ENCODE measurements at regions not wholly inside any gene's neighbourhood (a gene's known extent, or its start where the extent isn't known, plus 50 kb on each side); places are given as distances from the start of the nearest gene placed in this dataset.

DNA sequence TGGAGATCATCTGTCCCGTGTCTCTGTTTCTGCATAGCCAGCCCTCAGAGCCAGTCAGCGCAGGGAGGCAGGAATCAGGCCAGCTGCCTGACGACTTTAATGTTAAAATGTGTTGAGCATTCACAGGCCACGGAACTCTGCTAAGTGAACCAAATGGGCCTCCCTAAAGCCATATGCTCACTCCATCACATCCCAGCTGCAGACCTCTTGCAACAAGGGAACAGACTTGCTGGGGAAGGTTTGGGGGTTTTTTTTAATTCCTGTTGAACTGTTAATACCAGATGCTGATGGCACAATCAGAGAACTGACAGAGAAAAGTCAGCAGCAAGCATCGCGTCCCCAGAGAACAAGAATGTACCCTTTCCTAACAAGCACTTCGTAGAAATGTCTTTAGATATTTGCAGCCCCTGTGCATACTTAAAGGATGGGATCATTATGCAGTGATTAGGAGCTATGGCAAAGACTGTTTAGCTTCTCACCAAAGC, 900.4 kb upstream of the AUTS2 start:
- H3K4me1 ChIP-seq (ENCODE audit: low read depth, poor library complexity, severe bottlenecking) = no peaks in the 10 kb centered on the region
- TF ChIP-seq, protein P1, sequence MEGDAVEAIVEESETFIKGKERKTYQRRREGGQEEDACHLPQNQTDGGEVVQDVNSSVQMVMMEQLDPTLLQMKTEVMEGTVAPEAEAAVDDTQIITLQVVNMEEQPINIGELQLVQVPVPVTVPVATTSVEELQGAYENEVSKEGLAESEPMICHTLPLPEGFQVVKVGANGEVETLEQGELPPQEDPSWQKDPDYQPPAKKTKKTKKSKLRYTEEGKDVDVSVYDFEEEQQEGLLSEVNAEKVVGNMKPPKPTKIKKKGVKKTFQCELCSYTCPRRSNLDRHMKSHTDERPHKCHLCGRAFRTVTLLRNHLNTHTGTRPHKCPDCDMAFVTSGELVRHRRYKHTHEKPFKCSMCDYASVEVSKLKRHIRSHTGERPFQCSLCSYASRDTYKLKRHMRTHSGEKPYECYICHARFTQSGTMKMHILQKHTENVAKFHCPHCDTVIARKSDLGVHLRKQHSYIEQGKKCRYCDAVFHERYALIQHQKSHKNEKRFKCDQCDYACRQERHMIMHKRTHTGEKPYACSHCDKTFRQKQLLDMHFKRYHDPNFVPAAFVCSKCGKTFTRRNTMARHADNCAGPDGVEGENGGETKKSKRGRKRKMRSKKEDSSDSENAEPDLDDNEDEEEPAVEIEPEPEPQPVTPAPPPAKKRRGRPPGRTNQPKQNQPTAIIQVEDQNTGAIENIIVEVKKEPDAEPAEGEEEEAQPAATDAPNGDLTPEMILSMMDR (conservative IDR thresholded peaks at IDR 0.05; ENCODE audit: low read depth, low read length) = no peak
- no peaks in the 10 kb centered on the region for H4K20me1 ChIP-seq (ENCODE audit: insufficient read depth)
- no peak overlapping the region for H2AFZ ChIP-seq (ENCODE audit: low read depth)
- H3K79me2 ChIP-seq (ENCODE audit: insufficient read depth, low read depth) = no peaks in the 10 kb centered on the region
- no peaks in the 10 kb centered on the region for H3K36me3 ChIP-seq (ENCODE audit: insufficient read depth)
- no peak overlapping the region for H3K27ac ChIP-seq
- H3K9ac ChIP-seq = no peak overlapping the region
- H3K4me2 ChIP-seq = no peak overlapping the region
- no peak overlapping the region for H3K4me3 ChIP-seq (IDR thresholded peaks at IDR 0.05; ENCODE audit: insufficient read depth, low read depth, low read length)
- no peaks in the 10 kb centered on the region for H3K27me3 ChIP-seq (ENCODE audit: insufficient read depth, low read depth)

DNA sequence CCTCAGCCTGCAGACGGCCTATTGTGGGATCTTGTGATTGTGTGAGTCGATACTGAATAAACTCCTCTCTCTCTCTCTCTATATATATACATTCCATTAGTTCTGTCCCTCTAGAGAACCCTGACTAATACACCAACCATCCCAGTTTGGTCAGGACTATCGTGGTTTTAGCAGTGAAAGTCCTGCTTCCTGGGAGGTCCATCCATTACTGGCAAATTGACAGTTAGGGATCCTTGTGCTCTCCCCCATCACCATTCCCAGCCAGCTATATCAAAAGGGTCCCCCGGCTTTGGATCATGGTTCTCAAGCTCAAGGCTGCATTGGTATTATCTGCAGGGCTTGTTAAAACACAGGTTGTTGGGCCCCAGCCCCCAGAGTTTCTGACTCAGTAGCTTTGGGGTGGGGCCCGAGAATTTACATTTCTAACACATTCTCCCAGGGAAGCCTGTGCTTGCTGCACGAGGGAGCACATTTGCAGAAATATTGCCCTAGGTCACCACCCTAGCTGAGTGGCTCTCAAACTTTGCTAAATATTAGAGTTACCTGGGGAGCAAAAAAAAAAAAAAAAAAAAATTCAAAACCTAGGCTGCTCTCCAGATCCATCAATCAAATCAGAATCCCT, 899.1 kb upstream of the AUTS2 start:
- Histone ChIP-seq H3K4me1 (ENCODE audit: low read depth, poor library complexity, severe bottlenecking) (no peaks in the 10 kb centered on the region), H4K20me1 (ENCODE audit: insufficient read depth) (no peaks in the 10 kb centered on the region), H3K27me3 (ENCODE audit: insufficient read depth, low read depth) (no peaks in the 10 kb centered on the region), H3K4me2 (no peak overlapping the region), H3K9ac (no peak overlapping the region), H3K27ac (no peak overlapping the region), H3K4me3 (IDR thresholded peaks at IDR 0.05; ENCODE audit: insufficient read depth, low read depth, low read length) (no peak overlapping the region), H3K36me3 (ENCODE audit: insufficient read depth) (no peaks in the 10 kb centered on the region), H3K79me2 (ENCODE audit: insufficient read depth, low read depth) (no peaks in the 10 kb centered on the region), H2AFZ (ENCODE audit: low read depth) (no peak overlapping the region)
- TF ChIP-seq, protein P1 (conservative IDR thresholded peaks at IDR 0.05; ENCODE audit: low read depth, low read length) = no peak

DNA sequence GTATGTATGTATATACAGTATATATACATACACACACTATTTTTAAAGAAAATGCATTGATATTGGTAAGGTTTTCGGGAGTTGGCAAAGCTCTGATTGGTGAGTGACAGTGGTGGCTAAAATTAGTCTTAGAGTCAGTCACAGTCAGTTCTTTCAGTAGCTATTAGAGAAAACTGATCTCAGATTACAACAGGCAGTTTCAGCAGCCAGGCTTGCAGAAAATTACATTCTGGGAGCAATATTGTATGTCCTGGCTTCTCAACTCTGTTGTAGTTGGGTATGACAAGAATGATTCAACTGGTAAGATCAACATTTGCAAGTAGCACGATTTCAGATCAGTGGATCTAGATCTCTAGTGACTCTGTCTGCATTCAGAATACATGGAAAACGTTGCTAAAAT, 897.9 kb upstream of the AUTS2 start:
- H3K4me1 ChIP-seq (ENCODE audit: low read depth, poor library complexity, severe bottlenecking) = no peaks in the 10 kb centered on the region
- H3K27me3 ChIP-seq (ENCODE audit: insufficient read depth, low read depth) = no peaks in the 10 kb centered on the region
- no peak overlapping the region for H2AFZ ChIP-seq (ENCODE audit: low read depth)
- no peaks in the 10 kb centered on the region for H4K20me1 ChIP-seq (ENCODE audit: insufficient read depth)
- no peaks in the 10 kb centered on the region for H3K36me3 ChIP-seq (ENCODE audit: insufficient read depth)
- H3K27ac ChIP-seq = no peak overlapping the region
- no peak overlapping the region for H3K4me2 ChIP-seq
- no peaks in the 10 kb centered on the region for H3K79me2 ChIP-seq (ENCODE audit: insufficient read depth, low read depth)
- TF ChIP-seq, protein P1 (conservative IDR thresholded peaks at IDR 0.05; ENCODE audit: low read depth, low read length) = no peak
- H3K4me3 ChIP-seq (IDR thresholded peaks at IDR 0.05; ENCODE audit: insufficient read depth, low read depth, low read length) = no peak overlapping the region
- H3K9ac ChIP-seq = no peak overlapping the region

DNA sequence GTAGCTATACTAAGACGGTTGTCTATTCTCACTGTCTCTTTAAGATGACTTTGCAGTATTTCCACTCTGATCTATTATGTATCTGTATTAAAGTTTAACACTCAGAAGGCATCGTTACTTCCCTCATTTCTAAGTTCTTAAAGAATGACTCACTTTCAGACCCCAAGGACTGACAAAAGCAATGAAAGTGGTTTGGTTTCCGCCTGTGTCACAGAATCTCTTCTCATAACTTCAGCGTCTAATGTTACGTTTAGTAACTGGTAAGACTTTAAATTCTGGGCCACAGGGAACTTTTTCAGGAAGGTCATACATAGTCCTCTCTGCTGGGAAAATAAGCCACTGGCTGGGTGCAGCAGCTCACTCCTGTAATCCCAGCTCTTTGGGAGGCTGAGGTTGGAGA, 892.0 kb upstream of the AUTS2 start:
- Histone ChIP-seq H3K4me2 (no peak overlapping the region), H2AFZ (ENCODE audit: low read depth) (no peak overlapping the region)

More for the DNA sequence above, 892.0 kb upstream of the AUTS2 start:
- H3K27me3 ChIP-seq (ENCODE audit: insufficient read depth, low read depth) = no peaks in the 10 kb centered on the region
- H3K9ac ChIP-seq = no peak overlapping the region
- TF ChIP-seq, protein P1 (conservative IDR thresholded peaks at IDR 0.05; ENCODE audit: low read depth, low read length) = no peak
- no peaks in the 10 kb centered on the region for H3K4me1 ChIP-seq (ENCODE audit: low read depth, poor library complexity, severe bottlenecking)
- no peak overlapping the region for H3K4me3 ChIP-seq (IDR thresholded peaks at IDR 0.05; ENCODE audit: insufficient read depth, low read depth, low read length)
- no peaks in the 10 kb centered on the region for H3K36me3 ChIP-seq (ENCODE audit: insufficient read depth)
- H4K20me1 ChIP-seq (ENCODE audit: insufficient read depth) = no peaks in the 10 kb centered on the region
- H3K79me2 ChIP-seq (ENCODE audit: insufficient read depth, low read depth) = no peaks in the 10 kb centered on the region
- no peak overlapping the region for H3K27ac ChIP-seq
